ENCODE measurements at regions not wholly inside any gene's neighbourhood (a gene's known extent, or its start where the extent isn't known, plus 50 kb on each side); places are given as distances from the start of the nearest gene placed in this dataset.

DNA sequence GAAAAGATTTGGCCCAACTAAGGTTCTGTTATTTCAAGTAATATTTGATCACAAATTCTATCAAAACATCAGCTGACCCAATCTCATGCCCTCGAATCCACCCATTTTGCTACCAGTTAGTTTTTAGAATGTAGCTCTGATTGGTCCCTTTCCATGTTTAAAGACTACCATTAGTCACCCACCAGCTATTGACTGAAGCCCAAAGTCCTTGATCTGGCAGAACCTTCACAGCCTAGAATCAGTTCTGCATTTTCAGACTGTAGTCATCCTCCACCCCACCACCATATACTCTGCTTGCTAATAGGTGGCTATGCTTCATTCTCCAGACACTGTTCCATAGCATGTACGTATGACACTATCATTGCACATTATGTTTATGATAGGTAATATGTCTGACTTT, 182.2 kb upstream of the TARS1 start:
- no peak for DNase-seq

DNA sequence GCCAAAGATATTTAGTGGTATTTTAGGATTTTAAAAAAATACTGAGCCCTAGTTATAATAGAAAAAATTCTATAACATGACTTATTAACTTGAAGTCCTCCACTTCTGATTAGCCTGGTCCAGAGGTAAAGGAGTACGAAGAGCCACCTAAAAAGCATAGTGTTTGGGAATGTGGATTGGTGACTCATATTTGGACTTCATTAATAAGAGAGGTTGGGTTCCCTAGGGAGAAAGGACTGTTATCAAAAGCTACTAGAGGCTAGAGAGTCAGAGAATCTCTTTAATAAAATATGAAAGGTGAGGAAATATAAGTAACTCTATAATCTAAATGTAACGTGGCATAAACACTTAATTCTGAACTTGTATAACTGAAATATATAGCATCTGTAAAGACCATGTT, 180.7 kb upstream of the TARS1 start:
- DNase-seq = no peak

DNA sequence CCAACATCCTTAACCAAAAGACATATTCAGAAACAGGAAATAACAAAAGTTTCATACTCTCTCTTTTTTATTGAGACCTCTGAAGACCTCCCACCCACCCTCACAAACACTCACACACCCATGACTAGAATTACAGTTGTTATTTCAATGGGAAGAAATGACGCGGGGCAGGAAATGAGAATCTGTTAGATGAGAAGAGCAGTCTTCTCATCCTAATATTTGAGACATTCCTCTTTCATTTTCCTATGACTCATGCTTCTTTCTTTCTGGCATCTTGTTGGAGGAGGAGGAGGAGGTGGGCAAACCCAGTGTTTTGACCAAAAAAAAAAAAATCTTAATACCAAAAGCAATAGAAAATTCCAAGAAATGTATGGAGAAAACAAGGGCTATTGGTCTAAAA, 179.5 kb upstream of the TARS1 start:
- no peak for DNase-seq

DNA sequence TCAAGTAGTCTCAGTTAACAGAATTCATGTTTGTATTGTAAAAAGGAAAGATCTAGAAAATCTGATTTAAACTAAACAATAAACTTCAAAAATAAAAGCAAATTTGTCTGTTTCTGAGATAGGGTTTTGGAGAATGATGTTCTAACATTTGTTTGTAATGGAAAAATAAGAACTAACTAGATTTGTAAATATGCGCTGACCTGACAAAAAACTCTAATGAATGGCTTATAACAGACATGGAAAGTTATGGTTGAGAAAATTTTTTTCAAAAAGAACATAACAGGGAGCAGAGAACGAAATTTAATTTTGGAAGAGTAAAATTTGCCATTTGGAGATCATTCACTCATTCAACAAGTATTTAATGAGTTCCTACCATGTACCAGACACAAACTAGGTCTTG, 179.0 kb upstream of the TARS1 start:
- no peak for DNase-seq

DNA sequence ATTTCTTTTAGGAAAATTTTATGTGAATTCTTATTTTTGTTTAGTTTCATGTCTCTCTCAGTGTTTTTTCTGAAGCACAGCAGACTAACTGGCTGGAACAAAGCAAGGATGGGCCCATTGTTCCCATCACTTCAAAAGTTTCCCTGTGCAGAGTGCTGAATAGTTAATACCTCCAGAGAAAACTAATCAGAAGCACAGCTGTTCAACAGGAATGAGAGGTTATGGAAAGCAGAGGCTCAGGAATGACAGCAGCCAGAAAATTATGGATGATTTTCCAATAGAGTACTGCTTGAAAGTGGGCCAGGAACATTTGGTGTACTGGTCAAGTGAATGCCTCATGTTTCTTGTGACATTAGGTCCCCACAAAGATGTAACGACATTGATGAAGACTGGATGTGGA, 173.0 kb upstream of the TARS1 start:
- DNase-seq = no peak

DNA sequence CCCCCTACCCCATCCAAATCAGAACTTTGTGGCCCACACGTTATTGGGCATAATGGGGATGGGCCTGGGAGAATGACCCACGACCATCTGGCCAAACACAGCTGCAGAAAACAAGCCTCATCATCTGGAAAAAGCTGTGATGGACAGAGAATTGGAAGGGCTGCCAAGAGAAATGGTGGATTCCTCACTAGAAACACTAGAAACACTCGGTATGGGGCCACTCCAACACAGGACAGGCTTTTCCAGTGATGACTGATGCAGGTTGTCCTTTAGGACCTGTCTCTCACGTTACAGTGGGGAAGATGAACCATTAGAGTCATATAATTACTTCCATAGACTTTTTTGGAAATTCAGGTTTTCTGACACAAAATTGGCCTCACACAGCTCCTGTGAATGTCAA, 172.4 kb upstream of the TARS1 start:
- DNase-seq = no peak

DNA sequence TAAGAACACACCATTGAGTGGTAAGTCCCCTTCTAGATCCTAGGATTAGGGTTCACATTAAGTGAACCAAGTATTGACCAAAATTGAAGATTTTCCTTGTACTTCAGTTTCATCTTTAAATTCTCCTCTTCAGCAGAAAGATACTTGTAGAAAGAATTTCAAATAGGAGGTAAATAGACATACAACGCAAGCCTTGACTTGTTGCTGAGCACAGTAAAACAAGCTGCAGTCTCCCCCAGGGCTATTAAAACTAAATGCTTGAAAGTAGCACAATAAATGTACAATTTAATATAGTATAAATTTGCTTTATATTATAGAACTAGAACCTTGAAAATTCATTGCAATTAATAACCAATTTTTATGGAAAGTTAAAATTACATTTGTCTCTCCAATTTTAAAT, 170.1 kb upstream of the TARS1 start:
- DNase-seq = no peak

DNA sequence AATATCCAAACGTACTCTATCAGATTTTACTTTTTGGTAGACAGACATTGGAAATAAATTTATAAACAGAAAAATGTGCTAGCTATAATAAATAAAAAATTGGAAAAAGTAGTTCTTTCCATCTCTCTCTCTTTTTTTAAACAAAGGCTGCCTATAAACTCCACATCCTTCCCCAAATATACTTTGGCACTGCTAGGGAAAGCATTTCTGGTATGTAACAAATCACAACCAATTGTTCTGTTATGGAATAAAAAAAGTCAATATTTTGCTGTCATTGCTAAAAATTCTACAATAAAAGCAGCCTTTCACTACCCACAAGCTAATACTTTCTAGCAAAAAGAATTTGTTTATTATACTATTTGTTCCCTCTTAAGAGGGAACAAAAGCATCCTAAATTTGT, 169.2 kb upstream of the TARS1 start:
- DNase-seq = no peak

DNA sequence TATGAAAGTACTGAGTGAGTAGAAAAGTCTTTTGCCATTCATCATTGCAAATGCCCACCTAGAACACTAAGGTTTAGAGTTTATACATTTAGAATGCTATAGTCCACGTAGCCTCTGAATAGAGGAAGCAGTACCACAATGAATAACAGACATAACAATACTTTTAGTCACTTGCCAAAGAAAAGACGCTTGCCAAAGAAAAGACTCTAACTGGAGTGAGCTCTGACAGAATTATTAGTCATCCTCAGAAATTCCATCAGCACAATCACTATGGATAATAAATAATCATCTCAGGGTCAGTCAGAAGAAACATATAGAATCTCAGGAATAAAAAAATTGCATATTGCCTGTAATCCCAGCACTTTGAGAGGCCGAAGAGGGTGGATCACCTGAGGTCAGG, 168.5 kb upstream of the TARS1 start:
- DNase-seq = no peak

DNA sequence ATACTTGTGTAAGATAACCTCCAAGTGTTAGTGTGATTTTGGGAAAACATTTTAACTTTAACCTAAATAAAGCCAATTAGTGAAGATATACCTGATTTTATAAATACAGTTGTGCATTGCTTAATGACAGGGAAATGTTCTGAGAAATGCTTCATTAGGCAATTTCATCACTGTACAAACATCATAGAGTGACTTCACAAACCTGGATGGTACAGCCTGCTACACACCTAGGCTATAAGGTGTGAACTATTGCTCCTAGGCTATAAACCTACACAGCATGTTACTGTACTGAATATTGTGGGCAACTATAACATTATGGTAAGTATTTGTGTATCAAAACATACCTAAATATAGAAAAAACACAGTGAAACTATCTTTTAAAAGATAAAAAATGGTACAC, 166.8 kb upstream of the TARS1 start:
- no peak for DNase-seq

DNA sequence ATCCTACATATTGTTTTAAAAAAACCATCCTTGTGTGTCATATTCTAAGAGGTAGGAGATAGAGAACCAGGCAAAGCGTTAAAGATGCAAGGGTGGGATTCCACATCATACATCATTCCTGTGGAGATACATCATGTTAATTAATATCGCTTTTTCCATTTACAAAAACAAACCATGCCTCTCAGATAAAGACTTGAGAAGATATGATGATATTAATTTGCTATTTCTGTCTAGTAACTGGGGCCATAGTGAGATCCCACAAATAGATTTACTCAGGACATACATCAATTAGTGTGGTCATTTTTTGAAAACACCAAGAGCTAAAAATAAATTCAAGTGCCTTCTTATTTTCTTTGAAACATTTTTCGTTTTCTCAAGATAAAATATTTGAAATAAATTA, 165.4 kb upstream of the TARS1 start:
- DNase-seq = no peak

DNA sequence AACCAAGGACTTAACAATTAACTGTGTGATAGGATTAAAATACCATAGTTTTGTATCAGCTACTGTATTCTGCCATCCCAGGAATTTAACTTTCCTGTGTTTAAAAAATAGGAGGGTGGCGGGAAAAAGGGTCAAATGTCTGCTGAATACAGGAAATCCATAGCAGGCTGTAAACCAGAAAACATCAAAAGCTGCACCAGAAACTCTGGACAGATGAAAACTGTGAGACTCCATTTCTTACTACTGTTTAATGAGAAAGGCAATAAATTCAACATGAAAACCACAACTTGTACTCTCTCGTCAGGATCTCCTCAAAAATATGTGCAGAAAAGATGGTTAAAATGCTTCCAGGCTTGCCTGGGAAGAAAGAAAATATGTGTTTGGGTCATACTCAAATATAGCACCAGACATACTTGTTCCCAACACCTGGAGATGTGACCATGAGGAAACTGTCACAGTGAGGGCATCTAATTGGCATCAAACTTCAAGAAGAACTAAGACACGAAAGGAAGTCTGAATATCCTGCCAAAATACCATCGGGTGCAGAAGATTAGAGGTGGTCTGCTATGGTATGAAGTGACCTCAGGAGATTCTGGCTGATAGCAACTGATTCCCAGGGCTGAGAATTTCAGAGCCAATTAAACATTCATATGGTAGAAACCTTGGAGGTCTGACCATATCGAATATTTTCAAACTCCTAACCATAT, 164.7 kb upstream of the TARS1 start:
- no peak for DNase-seq

DNA sequence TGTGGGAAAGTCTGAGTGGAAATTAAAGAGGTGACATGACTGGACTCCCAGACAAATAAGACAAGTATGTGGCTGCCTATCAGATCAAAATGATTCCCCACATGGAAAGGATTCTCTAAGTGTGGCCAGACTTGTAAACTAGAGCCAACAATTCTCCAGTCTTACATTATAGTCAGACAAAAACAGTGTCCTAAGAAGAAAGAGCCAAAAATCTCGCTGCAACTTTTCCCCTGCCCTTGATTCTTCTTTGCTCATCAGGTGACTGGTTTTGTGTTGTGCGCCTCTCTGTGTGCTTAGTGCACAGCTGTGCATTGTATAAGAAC, 164.2 kb upstream of the TARS1 start:
- no peak for DNase-seq

DNA sequence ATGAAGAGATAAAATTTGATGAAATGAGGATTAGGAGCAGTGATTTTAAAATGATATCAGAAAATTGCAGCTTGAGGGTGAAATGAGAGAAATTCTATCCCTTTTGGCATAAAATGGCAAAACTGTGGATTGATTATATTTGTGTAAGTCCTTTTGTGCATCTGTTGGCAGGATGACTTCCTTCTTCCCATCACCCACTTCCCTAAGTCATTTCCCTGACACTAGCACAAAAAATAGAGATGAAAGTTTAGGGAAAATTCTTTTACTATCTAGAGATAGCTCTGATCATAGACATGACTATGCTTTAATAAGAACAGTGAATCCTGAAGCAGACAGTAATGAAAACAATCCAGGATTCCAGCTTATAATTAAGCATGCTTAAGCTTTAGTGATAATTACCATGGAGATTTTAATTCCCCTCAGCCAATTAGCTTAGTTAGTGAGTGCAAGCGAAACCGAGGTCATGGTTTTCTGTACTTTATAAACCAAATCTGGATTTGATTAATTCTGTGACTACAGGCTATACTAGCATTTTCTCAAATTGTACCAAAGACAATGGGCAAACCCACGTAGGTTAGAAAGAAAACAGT, 163.6 kb upstream of the TARS1 start:
- DNase-seq = no peak

DNA sequence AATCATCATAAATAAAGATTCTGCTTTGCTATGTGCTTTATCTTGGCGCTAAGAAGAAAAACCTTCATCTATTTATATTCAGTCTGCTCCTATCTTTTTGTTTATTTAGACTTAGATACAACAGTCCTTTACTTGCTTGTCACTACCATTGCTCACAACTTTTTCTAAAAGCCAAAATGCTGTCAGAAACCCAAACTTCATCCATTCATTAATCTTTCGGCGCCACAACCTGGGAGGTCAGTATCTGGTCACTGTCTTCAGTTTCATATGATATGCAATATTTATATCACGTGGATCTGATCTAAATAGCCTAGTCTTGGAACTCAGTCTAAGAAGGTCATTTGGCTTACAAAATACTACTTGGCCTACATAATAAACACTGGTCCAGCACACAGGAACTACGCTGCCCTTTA, 159.3 kb upstream of the TARS1 start:
- DNase-seq = no peak

DNA sequence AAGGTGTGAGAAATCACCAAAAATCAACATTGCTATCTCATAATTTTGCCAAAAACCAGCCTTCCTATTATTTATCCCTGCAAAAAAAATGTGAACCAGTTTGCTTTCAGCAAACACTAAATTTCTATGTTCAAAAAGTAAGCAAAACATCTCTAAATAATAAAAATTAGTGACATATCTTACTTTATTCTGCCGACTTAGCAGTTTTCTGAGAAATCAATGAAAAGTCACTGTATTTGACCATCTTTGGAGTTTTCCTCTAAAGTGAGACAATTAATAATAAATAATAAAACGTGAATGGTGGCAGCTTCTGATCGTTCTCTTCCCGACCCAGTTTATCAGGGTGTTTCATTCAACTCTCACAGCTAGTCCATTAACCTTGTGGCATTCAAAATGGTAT, 158.6 kb upstream of the TARS1 start:
- no peak for DNase-seq

DNA sequence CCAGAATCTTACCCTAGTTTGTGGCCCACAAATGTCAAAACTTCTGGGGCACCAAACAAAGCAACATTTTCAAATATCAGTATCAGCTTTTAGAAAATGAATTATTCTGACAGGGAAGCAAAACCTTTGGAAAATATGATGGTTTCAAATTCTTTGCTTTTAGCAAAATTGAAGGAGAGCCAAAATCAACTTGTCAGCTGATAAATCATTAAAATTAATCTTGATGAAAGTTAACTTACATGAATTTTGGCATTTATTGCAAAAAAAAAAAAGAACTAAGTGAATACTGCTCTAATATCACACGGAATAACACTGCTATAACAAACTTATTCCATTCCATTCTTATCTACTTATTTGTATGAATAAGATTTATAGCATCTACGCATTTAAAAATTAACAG, 158.1 kb upstream of the TARS1 start:
- DNase-seq = no peak

DNA sequence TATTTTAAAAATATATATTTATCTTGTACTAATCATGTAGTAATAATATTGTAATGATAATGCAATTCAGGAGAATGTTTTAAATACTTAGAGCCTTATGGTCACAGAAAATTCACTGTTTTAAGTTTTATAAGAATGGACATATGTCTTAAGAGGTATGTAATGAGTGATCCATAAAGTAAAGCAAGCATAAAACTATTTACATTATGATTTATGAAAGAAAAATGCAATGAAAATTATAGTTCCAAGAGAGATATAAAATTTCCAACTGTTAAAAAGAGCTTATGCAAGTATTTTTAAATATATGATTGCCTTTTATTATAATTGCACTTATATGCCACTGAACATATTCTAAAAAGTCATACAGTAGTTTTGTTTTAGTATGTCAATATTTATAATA, 157.5 kb upstream of the TARS1 start:
- no peak for DNase-seq

DNA sequence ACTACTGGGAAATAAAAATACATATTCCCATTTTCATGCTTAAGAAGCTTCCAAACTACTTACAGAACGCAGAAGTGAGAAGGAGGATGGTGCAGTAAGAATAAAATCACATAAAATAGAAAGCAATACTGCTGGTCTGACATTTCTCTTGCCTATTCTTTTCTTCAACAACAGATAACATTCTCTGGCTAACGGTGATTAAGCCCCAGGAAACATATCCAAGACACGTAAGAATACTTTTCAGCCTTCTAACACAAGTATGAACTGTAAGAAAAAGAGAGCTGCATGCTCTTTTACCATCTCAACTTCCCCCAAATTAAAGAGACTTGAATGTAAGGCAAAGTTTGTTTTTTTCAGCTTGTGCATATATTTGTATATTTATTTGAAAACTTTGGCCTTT, 156.1 kb upstream of the TARS1 start:
- DNase-seq = no peak

DNA sequence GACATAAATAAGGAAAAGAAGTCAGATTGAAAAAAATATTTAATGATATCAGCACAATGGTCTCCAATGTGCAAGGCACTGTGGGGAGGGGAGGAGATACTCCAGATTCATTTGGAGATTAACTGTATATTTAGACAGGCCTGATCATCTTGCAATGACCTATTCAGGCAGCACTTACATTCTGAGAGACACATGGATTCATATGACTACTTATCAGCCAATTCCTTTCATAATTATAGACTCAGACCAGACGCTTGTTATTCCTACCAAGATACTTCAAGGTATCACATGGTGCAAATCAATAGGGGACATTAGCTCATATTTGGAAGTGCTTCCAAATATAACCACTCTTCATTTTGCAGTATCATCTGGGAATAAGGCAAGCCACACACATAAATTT, 153.5 kb upstream of the TARS1 start:
- DNase-seq = no peak

DNA sequence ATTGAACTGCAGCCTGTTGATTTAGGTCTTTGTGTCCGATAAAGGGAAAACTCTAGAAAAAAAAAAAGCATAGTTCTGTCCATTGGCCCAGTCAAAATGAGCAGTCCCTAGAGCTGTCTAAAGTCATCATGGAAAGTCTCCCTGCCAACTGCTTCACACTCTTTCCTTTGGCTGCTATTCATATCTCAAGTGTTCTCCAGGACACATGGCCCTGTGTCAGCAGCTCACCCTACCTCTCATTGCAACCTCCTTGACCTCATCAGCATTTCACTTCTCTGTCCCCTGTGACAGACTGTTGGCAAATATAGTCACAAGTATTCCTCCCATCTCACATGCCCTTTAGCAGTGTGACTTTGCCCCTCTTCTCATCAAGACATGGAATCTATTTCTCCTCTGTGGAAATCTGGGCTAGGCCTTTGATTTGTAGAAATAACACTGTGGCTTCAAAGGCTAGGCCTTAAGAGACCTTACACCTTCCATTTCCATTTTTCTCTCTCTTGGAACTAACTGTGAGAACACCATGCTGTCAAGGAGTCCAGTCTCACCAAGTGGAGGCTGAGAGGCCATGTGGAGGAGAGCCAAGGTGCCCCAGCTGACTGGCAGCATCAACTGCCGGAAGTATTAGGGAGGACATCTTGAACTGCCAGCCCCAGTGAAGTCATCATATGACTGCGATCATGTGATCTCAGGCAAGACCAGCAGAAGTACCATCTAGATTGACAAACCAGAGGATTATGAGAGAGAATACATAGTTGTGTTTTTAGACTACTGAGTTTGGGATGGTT, 149.4 kb upstream of the TARS1 start:
- DNase-seq = no peak

DNA sequence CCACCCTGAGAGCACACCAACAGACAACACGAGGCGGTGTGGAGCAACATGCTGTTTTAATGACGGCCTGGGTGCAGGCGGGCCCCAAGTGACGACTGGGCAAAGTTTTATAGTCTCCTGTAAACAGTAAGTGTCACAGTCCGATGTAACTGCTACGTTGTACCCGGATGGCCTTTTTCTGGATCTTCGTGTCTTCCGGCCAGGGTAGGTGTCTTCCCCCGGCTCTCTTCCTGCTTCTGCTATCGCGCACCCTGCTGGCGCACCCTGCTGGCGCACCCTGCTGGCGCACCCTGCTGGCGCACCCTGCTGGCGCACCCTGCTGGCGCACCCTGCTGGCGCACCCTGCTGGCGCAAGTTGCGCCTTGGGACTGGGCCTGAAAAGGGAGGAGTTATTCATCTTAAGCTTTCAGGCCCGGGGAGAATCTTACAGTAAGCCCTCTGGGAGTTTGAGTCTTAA, 143.0 kb upstream of the TARS1 start:
- DNase-seq = no peak

DNA sequence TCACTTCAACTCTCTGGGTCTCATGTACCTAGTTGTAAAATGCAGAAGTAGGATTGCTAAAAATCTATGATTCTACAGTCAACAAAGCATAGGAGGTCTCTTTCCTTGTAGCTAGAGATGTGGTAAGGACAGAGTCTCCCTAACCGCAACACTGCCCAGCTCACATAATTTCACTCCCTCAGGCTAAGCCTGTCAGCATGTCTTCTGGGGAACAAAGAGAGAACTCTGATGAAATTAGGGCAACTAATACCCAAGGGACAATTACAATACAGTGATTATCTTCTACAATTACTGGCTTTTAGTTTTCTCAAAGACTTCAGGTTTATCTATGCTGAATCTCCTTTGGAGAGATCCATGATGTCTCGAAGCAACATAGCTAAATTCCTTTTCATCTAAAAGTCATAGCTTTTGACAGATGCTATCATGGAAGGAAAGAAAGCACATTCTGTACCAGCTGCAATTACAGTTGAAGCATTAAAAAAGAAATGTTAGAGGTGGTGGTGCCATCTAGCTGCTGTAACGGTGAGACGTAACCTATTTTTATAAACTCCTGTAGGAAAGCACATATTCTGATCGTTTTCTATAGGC, 141.1 kb upstream of the TARS1 start:
- DNase-seq = peak in 2 of 14 donors; percentile 0 to 2
